ENCODE measurements at regions not wholly inside any gene's neighbourhood (a gene's known extent, or its start where the extent isn't known, plus 50 kb on each side); places are given as distances from the start of the nearest gene placed in this dataset.

GRCh38 chr13:84238381-84238780 lies 356.1 kb upstream of the SLITRK1 start:
- DNase-seq = no peak

- no peak for DNase-seq
These were observed 354.9 kb upstream of the SLITRK1 start for GRCh38 chr13:84237143-84237542.

GRCh38 chr13:84234416-84234815 lies 352.1 kb upstream of the SLITRK1 start:
- DNase-seq = no peak

- DNase-seq = no peak
These were observed 348.3 kb upstream of the SLITRK1 start for GRCh38 chr13:84230568-84230967.

DNA sequence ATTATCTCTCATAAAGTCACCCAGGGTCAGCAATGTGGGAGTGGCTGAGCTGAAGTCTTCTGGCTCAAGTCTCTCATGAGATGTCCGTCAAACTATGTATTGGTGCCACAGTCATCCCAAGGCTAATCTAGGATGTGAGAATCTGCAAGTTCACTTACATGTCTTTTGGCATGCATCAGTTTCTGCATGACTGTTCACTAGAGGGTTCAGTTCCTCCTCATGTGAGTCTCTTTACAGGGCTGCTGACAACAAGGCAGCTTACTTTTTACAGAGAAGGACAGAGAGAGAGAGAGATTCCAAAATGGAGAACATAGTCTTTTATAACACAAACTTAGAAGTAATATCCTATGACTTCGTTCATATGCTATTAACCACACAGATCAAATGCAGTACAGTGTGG lies 328.8 kb upstream of the SLITRK1 start:
- DNase-seq = no peak

- DNase-seq = no peak
These were observed 326.1 kb upstream of the SLITRK1 start for GRCh38 chr13:84208246-84208910.

GRCh38 chr13:84207509-84207908 lies 325.2 kb upstream of the SLITRK1 start:
- DNase-seq = no peak

- no peak for DNase-seq
These were observed 318.7 kb upstream of the SLITRK1 start for GRCh38 chr13:84200971-84201370.

DNA sequence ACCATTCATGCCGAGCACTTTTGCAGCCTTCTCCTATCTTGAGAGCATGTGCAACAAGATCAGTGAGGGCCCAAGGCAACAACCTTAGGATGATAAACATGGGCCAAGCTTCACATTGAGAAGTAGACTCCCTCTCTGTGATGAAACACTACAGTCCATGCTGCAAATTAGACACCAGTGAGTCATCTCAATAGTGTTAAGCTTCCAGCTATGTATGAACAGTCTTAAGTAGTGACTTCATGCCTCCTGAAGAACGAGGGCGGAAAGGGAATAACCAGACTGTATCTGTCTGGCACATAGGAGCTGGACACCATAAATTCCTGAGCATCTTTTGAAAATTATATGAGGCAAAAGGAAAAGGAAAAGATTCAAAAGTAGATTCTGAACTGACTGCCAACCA lies 309.9 kb upstream of the SLITRK1 start:
- no peak for DNase-seq

- no peak for DNase-seq
These were observed 308.9 kb upstream of the SLITRK1 start for GRCh38 chr13:84191139-84191538.

DNA sequence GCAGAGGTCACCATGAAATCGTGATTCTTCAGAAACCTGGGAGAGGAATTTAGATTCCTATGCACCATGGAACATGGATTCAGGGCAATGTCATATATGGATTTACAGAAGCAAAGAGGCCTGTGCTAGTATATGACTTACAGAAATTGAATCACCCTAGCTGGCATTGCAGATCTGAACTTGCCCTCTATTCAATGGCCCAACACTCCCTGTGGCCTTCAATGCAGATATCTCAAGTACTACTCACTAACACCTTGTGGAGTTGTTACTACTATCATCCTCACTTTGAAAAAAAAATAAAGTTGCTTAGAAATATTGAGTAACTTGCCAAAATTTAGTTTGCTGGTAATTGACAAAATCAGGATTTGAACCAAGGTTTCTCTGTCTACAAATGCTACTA lies 305.4 kb upstream of the SLITRK1 start:
- no peak for DNase-seq

- DNase-seq = no peak
These were observed 257.4 kb upstream of the SLITRK1 start for GRCh38 chr13:84139561-84140158.

DNA sequence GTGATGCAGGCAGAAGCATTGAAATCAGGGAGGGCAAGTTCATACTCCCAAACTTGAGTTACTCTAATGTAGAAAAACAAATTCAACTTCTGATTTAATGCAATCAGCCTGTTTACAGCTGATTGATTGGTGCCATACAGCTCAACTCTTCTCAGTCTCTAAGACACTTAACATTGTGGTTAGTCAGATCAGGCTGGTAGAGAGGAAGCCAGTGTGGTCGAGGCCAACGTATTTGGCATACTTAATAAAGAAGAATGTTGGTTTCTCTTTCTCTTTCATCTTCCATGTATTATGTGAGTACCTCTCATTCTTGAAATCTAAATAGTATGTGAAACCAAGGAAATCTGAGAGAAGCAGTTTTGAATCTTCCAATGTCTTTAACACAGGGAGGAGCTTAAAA lies 255.0 kb upstream of the SLITRK1 start:
- DNase-seq = no peak

- DNase-seq = no peak
These were observed 254.3 kb upstream of the SLITRK1 start for GRCh38 chr13:84136582-84136981.

DNA sequence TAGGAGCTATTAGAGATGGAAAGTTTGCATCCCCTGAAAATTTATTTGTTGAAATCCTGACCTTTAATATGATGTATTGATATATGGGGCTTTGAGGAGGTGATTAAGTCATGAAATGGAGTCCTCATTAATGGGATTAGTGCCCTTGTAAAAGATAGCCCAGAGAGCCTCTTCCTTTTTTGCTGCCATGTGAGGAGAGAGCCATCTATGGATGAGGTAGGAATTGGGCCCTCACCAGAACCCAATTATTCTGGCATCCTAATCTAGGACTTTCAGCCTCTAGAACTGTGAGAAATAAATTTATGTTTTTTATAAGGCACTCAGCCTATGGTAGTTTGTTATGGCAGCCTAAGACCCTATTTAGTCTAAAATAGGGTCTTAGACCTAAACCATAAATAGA lies 250.2 kb upstream of the SLITRK1 start:
- DNase-seq = no peak

- DNase-seq = no peak
These were observed 249.0 kb upstream of the SLITRK1 start for GRCh38 chr13:84131249-84131648.

DNA sequence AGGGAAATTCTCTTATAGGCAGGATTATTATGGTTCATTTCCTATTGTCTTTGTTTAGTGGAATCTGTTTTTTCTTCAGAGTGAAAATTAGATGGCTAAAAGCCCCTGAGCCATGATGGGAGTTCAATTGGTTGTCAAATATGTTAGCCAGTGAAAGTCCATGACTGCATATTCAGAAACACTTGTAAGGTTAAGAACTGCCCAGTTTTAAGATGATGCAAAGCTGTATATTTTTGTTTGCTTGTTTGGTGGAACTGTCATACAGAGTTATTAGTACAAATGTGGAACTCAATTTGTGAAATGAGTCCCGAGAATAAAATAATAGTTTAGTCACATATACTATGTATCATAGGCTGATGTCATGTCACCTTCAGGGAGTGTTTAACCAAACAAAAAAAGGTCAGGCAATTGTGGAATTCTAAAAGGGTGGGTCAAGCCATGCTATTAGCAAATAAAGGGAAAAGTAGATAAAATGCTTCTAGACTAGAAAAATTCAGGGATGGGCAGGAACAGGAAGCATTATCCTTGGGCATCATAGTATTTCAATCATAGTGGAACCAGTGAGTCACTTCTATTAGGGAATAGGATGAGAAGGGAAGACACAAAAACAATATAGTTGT lies 248.3 kb upstream of the SLITRK1 start:
- DNase-seq = no peak

- no peak for DNase-seq
These were observed 247.7 kb upstream of the SLITRK1 start for GRCh38 chr13:84129966-84130365.

GRCh38 chr13:84127597-84128128 lies 245.4 kb upstream of the SLITRK1 start:
- DNase-seq = no peak

GRCh38 chr13:84126671-84127171 lies 244.4 kb upstream of the SLITRK1 start:
- peak; percentile 92 for DNase-seq

DNA sequence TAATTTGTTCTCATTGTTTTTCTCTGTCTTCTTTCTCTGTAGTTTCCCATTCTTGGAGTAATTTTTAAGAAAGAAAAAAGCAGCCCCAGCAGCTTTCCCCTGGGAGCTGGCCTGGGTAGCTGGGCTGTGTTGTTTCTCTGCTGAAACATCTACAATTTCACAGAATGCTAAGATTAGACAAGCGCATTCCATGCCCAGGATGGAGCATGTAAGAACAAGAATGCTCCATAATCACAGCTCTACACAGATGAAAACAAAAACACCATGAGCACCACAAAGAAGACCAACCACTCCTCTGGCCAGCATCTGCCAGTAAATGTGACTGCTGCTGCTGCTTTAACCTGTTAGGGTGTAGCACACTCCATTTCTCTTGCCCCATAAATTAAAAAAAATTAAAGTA lies 239.2 kb upstream of the SLITRK1 start:
- DNase-seq = no peak

GRCh38 chr13:84118839-84119409 lies 236.7 kb upstream of the SLITRK1 start:
- DNase-seq = no peak

DNA sequence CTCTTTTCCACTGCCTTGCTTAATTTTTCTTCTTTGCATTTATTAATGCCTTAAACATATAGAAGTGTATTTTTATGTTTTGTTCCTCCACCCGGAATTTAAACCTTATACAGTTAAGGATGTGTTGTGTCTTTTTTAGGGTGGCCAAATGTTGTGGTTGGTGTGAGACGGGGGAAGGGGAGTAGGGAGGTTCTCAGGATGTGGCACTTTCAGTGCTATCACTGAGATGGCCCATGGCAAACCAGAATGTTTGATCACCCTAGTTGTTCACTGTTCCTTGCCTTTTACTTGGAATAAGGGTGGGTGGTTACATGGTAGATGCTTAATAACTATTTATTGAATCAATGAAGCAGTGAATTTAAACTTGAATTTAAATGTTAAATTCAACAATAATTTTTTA lies 216.0 kb upstream of the SLITRK1 start:
- DNase-seq = no peak

GRCh38 chr13:84097148-84097547 lies 214.9 kb upstream of the SLITRK1 start:
- no peak for DNase-seq

Data from DMS153 (cell line).